DND-41 (cell line): ENCODE measurements at regions not wholly inside any gene's neighbourhood (a gene's known extent, or its start where the extent isn't known, plus 50 kb on each side); places are given as distances from the start of the nearest gene placed in this dataset.
A peak's percentile ranks its signal among the peaks of the same experiment; 100 is the strongest.

Experiments used
- ATAC-seq: fragments of 200-7000 bp; cut with Tn5 transposase; 3 replicates; pipeline ENCODE4 v1.9.1; 2021; ENCODE audit warnings: low read depth; ENCODE audit not compliant: insufficient read depth
- DNase-seq: peaks from one replicate; pipeline ENCODE4 v3.0.0-alpha.2; 2020
- H2AFZ ChIP-seq: 2 replicates; pipeline ENCODE4 v1.6.0; 2012; ENCODE audit warnings: low read depth, low read length
- H3K27ac ChIP-seq: 2 replicates; pipeline ENCODE4 v1.5.1; 2012; ENCODE audit warnings: low read length, inconsistent platforms
- H3K27me3 ChIP-seq: fragments of 200-600 bp; sonication (generic); 2 replicates; pipeline ENCODE4 v1.6.0; 2012; ENCODE audit warnings: low read length, mild to moderate bottlenecking, inconsistent platforms; ENCODE audit not compliant: insufficient read depth, poor library complexity
- H3K36me3 ChIP-seq: 2 replicates; pipeline ENCODE4 v1.5.1; 2012; ENCODE audit warnings: low read length, inconsistent platforms; ENCODE audit not compliant: insufficient read depth
- H3K4me1 ChIP-seq: 2 replicates; pipeline ENCODE4 v1.5.1; 2012; ENCODE audit warnings: mild to moderate bottlenecking, low read length; ENCODE audit not compliant: insufficient read depth
- H3K4me2 ChIP-seq: 2 replicates; pipeline ENCODE4 v1.6.0; 2012; ENCODE audit warnings: mild to moderate bottlenecking, moderate library complexity, low read length, inconsistent platforms; ENCODE audit not compliant: insufficient read depth
- H3K4me3 ChIP-seq, 2 experiments: fragments of 200-600 bp in 1 of 2; shearing (Covaris generic) in 1 of 2; 2 replicates each; pipeline ENCODE4 v1.5.1; 2012 to 2016; ENCODE audit warnings: inconsistent platforms in 2 of 2, low read length in 2 of 2, mild to moderate bottlenecking in 2 of 2, low read depth in 1 of 2, moderate library complexity in 1 of 2
- H3K79me2 ChIP-seq: 2 replicates; pipeline ENCODE4 v1.6.0; 2012; ENCODE audit warnings: low read length, inconsistent platforms; ENCODE audit not compliant: insufficient read depth
- H3K9ac ChIP-seq: 2 replicates; pipeline ENCODE4 v1.6.0; 2012; ENCODE audit warnings: low read depth, mild to moderate bottlenecking, inconsistent platforms, low read length, moderate library complexity
- H3K9me3 ChIP-seq: 2 replicates; pipeline ENCODE4 v1.5.1; 2012; ENCODE audit warnings: low read length, moderate library complexity, mild to moderate bottlenecking, inconsistent platforms; ENCODE audit not compliant: insufficient read depth, severe bottlenecking
- H4K20me1 ChIP-seq: 2 replicates; pipeline ENCODE4 v1.6.0; 2012; ENCODE audit warnings: low read length; ENCODE audit not compliant: insufficient read depth
- CTCF ChIP-seq: IDR thresholded peaks from 2 replicates; pipeline ENCODE4 v1.5.1; 2012; ENCODE audit warnings: borderline replicate concordance, low read length, moderate library complexity, mild to moderate bottlenecking; ENCODE audit not compliant: poor library complexity, severe bottlenecking; ENCODE audit errors: extremely low read depth
- EZH2 ChIP-seq: IDR thresholded peaks from 3 replicates; pipeline ENCODE4 v1.6.1; 2012; ENCODE audit warnings: borderline replicate concordance, low read depth, mild to moderate bottlenecking, moderate library complexity, low read length, inconsistent platforms; ENCODE audit not compliant: severe bottlenecking

GRCh38 chr10:8449909-8450308 lies 395.4 kb downstream of the GATA3 start:
- no peak overlapping the region for H3K4me2 ChIP-seq
- no peaks in the 10 kb centered on the region for H3K79me2 ChIP-seq
- H3K9me3 ChIP-seq: no peaks in the 10 kb centered on the region
- no peak overlapping the region for H3K9ac ChIP-seq
- H4K20me1 ChIP-seq: no peaks in the 10 kb centered on the region
- H2AFZ ChIP-seq: no peak overlapping the region
- H3K36me3 ChIP-seq: no peaks in the 10 kb centered on the region
- no peak for TF ChIP-seq CTCF
- TF ChIP-seq EZH2: no peak
- no peak overlapping the region for H3K27ac ChIP-seq
- H3K27me3 ChIP-seq: no peaks in the 10 kb centered on the region
- no peak for DNase-seq
- H3K4me1 ChIP-seq: peaks cover 26% of the 10 kb centered on the region
- no peak overlapping the region for H3K4me3 ChIP-seq
- no peak for ATAC-seq

DNA sequence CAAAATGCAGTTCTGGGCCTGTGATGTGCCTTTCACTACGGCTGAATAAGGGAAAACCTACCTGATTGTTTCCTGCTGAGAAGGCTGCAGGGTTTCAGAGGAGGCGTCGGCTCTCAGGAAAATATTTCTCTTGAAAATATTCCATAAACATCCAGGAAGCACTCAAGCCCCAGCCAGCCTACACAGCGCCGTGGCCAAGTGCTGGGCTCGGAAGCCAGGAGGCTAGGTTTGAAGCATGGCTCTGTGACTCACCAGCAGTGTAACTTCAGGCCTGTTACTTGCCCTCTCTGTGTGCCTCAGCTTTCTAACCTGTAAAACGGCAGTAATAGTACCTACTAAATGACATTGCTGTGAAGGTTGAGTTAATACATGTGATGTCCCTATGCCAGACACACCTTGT lies 399.1 kb downstream of the GATA3 start:
- Histone ChIP-seq H3K4me3 (no peak overlapping the region), H3K27ac (peak overlapping the region; percentile 71), H3K27me3 (no peaks in the 10 kb centered on the region), H2AFZ (peak overlapping the region; percentile 38), H3K36me3 (no peaks in the 10 kb centered on the region), H3K4me1 (peaks cover 26% of the 10 kb centered on the region), H3K9ac (no peak overlapping the region), H3K9me3 (peaks cover 14% of the 10 kb centered on the region), H3K4me2 (peak overlapping the region; percentile 32), H3K79me2 (no peaks in the 10 kb centered on the region), H4K20me1 (no peaks in the 10 kb centered on the region)
- TF ChIP-seq CTCF (no peak), EZH2 (no peak)
- ATAC-seq (peak; percentile 54; the same call in 2 of the 3 replicates), DNase-seq (no peak)

DNA sequence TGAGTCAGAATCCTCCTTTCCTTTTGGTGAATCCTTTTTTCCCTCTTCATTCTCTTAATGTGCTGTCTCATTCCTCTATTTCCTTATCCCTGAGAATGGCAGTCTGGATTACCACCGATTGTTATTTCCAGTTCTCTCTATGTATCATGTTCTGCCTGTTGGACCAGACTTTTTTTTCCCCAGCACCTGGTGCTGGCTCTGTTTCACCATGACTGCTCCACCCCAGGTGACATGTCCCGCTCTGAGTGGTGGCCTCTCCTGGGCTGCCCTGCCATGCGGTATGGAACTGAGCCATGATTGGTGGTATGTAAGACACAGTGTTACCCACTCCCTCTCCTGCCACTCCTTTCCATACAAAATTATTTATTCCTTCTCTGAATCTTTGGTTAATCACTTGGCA lies 399.9 kb downstream of the GATA3 start:
- DNase-seq: no peak
- Histone ChIP-seq H2AFZ (0 out of 2 replicates have a peak overlapping the region, but pooled peaks have one; percentile 30), H3K36me3 (no peaks in the 10 kb centered on the region), H3K9me3 (peaks cover 14% of the 10 kb centered on the region), H3K4me3 (no peak overlapping the region), H3K4me2 (no peak overlapping the region), H3K27ac (0 out of 2 replicates have a peak overlapping the region, but pooled peaks have one; percentile 17), H3K9ac (no peak overlapping the region), H3K27me3 (no peaks in the 10 kb centered on the region), H3K4me1 (peaks cover 26% of the 10 kb centered on the region), H4K20me1 (no peaks in the 10 kb centered on the region), H3K79me2 (no peaks in the 10 kb centered on the region)
- TF ChIP-seq CTCF (no peak), EZH2 (no peak)
- no peak for ATAC-seq

DNA sequence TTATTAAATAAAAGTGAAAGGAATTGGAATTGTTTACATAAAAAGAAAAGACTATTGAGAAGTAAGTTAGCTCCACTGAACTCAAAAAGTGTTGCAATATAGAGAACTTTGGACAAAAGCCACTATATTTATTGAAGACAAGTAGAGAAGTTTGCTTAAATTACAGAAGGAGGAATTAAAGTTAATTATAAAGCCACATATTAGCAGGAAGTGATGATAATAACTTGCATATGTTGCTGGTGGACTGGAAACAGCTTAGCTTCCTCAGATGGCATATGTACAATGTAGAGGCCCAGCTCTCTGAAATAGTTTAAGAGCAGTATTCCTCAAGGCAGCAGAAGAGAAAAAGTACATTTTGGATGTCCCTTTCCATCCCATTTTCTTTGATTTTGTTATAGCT lies 400.7 kb downstream of the GATA3 start:
- no peak for TF ChIP-seq CTCF
- no peak for TF ChIP-seq EZH2
- Histone ChIP-seq H4K20me1 (no peaks in the 10 kb centered on the region), H3K36me3 (no peaks in the 10 kb centered on the region), H3K27me3 (no peaks in the 10 kb centered on the region), H3K9me3 (peaks cover 14% of the 10 kb centered on the region), H3K4me1 (peaks cover 26% of the 10 kb centered on the region), H3K4me2 (no peak overlapping the region), H3K79me2 (no peaks in the 10 kb centered on the region), H3K4me3 (no peak overlapping the region), H2AFZ (no peak overlapping the region), H3K9ac (no peak overlapping the region), H3K27ac (no peak overlapping the region)
- DNase-seq (no peak), ATAC-seq (no peak)
